ENCODE measurements at regions not wholly inside any gene's neighbourhood (a gene's known extent, or its start where the extent isn't known, plus 50 kb on each side); places are given as distances from the start of the nearest gene placed in this dataset.

DNA sequence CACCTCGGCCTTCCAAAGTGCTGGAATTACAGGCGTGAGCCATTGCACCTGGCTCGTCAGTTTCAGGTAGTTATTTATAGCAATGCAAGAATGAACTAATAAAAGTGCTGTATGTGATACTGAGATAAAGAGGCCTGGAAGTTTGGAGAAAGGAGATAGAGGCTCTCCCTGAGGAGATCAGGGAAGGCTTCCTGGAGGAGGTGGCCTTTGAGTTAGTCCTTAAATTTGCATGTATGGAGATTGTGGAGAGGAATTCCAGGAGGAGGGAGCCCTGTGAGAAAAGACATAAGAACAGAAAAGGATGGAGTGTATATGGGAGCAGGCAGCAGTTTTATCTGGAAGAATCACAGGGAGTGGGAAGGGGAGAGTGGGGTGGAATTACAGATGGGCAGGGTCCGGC, 276.6 kb upstream of the EEF2KMT start:
- TF ChIP-seq, protein P1, sequence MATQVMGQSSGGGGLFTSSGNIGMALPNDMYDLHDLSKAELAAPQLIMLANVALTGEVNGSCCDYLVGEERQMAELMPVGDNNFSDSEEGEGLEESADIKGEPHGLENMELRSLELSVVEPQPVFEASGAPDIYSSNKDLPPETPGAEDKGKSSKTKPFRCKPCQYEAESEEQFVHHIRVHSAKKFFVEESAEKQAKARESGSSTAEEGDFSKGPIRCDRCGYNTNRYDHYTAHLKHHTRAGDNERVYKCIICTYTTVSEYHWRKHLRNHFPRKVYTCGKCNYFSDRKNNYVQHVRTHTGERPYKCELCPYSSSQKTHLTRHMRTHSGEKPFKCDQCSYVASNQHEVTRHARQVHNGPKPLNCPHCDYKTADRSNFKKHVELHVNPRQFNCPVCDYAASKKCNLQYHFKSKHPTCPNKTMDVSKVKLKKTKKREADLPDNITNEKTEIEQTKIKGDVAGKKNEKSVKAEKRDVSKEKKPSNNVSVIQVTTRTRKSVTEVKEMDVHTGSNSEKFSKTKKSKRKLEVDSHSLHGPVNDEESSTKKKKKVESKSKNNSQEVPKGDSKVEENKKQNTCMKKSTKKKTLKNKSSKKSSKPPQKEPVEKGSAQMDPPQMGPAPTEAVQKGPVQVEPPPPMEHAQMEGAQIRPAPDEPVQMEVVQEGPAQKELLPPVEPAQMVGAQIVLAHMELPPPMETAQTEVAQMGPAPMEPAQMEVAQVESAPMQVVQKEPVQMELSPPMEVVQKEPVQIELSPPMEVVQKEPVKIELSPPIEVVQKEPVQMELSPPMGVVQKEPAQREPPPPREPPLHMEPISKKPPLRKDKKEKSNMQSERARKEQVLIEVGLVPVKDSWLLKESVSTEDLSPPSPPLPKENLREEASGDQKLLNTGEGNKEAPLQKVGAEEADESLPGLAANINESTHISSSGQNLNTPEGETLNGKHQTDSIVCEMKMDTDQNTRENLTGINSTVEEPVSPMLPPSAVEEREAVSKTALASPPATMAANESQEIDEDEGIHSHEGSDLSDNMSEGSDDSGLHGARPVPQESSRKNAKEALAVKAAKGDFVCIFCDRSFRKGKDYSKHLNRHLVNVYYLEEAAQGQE (IDR thresholded peaks at IDR 0.05; ENCODE audit: insufficient read depth in 1 of 2, low read depth in 2 of 2, low read length in 2 of 2) = no peak
- no peak for TF ChIP-seq SIN3A (IDR thresholded peaks at IDR 0.05; ENCODE audit: borderline replicate concordance, insufficient read depth, low read length)
- TF ChIP-seq POLR2AphosphoS5 (IDR thresholded peaks at IDR 0.05; ENCODE audit: low read depth, low read length) = no peak
